NCI-H446 (cell line): ENCODE measurements at regions not wholly inside any gene's neighbourhood (a gene's known extent, or its start where the extent isn't known, plus 50 kb on each side); places are given as distances from the start of the nearest gene placed in this dataset.

Experiments used
- DNase-seq, 2 experiments: peaks; one replicate each; lab custom pipeline; 2025; lab: John Stamatoyannopoulos, UW

- DNase-seq = no peak
These were observed 103.5 kb upstream of the ETS2 start for GRCh38 chr21:38702196-38702595.

- no peak for DNase-seq
These were observed 95.9 kb upstream of the ETS2 start for GRCh38 chr21:38709876-38710275.

GRCh38 chr21:38712071-38712470, 93.7 kb upstream of the ETS2 start:
- DNase-seq = no peak

- DNase-seq = no peak
These were observed 93.1 kb upstream of the ETS2 start for GRCh38 chr21:38712664-38713063.

- no peak for DNase-seq
These were observed 91.5 kb upstream of the ETS2 start for GRCh38 chr21:38714039-38714817.

- no peak for DNase-seq
These were observed 90.7 kb upstream of the ETS2 start for GRCh38 chr21:38714999-38715398.

- DNase-seq = no peak
These were observed 89.6 kb upstream of the ETS2 start for GRCh38 chr21:38716088-38716487.

- no peak for DNase-seq
These were observed 88.8 kb upstream of the ETS2 start for GRCh38 chr21:38716942-38717341.

GRCh38 chr21:38718481-38718880, 87.2 kb upstream of the ETS2 start:
- DNase-seq = no peak

GRCh38 chr21:38720074-38720473, 85.7 kb upstream of the ETS2 start:
- DNase-seq = no peak

GRCh38 chr21:38721055-38721454, 84.7 kb upstream of the ETS2 start:
- no peak for DNase-seq

- DNase-seq = no peak
These were observed 83.8 kb upstream of the ETS2 start for GRCh38 chr21:38721958-38722357.

GRCh38 chr21:38725196-38726157, 80.3 kb upstream of the ETS2 start:
- no peak for DNase-seq

GRCh38 chr21:38726482-38726881, 79.2 kb upstream of the ETS2 start:
- DNase-seq = no peak

GRCh38 chr21:38729291-38729690, 76.4 kb upstream of the ETS2 start:
- no peak for DNase-seq

GRCh38 chr21:38729754-38730379, 75.9 kb upstream of the ETS2 start:
- DNase-seq = no peak

- DNase-seq = peak in 1 of 2 experiments; percentile 48
These were observed 71.7 kb upstream of the ETS2 start for GRCh38 chr21:38733972-38734546.

- DNase-seq = no peak
These were observed 70.9 kb upstream of the ETS2 start for GRCh38 chr21:38734646-38735365.

- DNase-seq = no peak
These were observed 70.0 kb upstream of the ETS2 start for GRCh38 chr21:38735626-38736206.

- no peak for DNase-seq
These were observed 65.6 kb upstream of the ETS2 start for GRCh38 chr21:38740090-38740489.
